Mesendoderm (in vitro differentiated cells): ENCODE measurements at regions not wholly inside any gene's neighbourhood (a gene's known extent, or its start where the extent isn't known, plus 50 kb on each side); places are given as distances from the start of the nearest gene placed in this dataset.

Experiments used
- DNase-seq: peaks from one replicate; pipeline ENCODE4 v3.0.0; 2013
- H2AK5ac ChIP-seq: 2 replicates; pipeline ENCODE4 v1.6.1; 2013; ENCODE audit warnings: low read length, inconsistent platforms
- H2BK120ac ChIP-seq: 2 replicates; pipeline ENCODE4 v1.6.1; 2013; ENCODE audit warnings: low read depth, mild to moderate bottlenecking, low read length, moderate library complexity, mixed read lengths
- H2BK15ac ChIP-seq: replicated peaks from 2 replicates; pipeline ENCODE4 v1.6.1; 2013; ENCODE audit warnings: low read depth, mild to moderate bottlenecking, moderate library complexity
- H2BK5ac ChIP-seq: 2 replicates; pipeline ENCODE4 v1.6.1; 2013; ENCODE audit warnings: low read length, inconsistent platforms
- H3K18ac ChIP-seq: 2 replicates; pipeline ENCODE4 v1.6.1; 2013; ENCODE audit warnings: mild to moderate bottlenecking, low read length, mixed read lengths
- H3K23ac ChIP-seq: one replicate; pipeline ENCODE4 v1.6.1; 2013; ENCODE audit warnings: low read length
- H3K27ac ChIP-seq: 2 replicates; pipeline ENCODE4 v1.5.1; 2013; ENCODE audit warnings: low read depth, mild to moderate bottlenecking, inconsistent platforms, low read length, moderate library complexity
- H3K27me3 ChIP-seq: 2 replicates; pipeline ENCODE4 v1.6.1; 2013; ENCODE audit warnings: low read length, control low read depth, mild to moderate bottlenecking, inconsistent platforms; ENCODE audit not compliant: insufficient read depth, poor library complexity
- H3K36me3 ChIP-seq: 2 replicates; pipeline ENCODE4 v1.6.1; 2013; ENCODE audit warnings: low read length, inconsistent platforms; ENCODE audit not compliant: control insufficient read depth, insufficient read depth
- H3K4ac ChIP-seq: one replicate; pipeline ENCODE4 v1.6.1; 2013; ENCODE audit warnings: low read depth, mild to moderate bottlenecking, low read length, moderate library complexity
- H3K4me1 ChIP-seq: 2 replicates; pipeline ENCODE4 v1.6.1; 2013; ENCODE audit warnings: low read depth, low read length, inconsistent platforms; ENCODE audit not compliant: control insufficient read depth
- H3K4me2 ChIP-seq: 2 replicates; pipeline ENCODE4 v1.6.1; 2013; ENCODE audit warnings: low read length
- H3K4me3 ChIP-seq: 2 replicates; pipeline ENCODE4 v1.5.1; 2013; ENCODE audit warnings: mild to moderate bottlenecking, low read length
- H3K56ac ChIP-seq: one replicate; pipeline ENCODE4 v1.6.1; 2013; ENCODE audit warnings: low read length
- H3K79me1 ChIP-seq: 2 replicates; pipeline ENCODE4 v1.6.1; 2013; ENCODE audit warnings: low read length, inconsistent platforms
- H3K79me2 ChIP-seq: 2 replicates; pipeline ENCODE4 v1.6.1; 2013; ENCODE audit warnings: mild to moderate bottlenecking, low read length; ENCODE audit not compliant: control insufficient read depth, insufficient read depth
- H3K9ac ChIP-seq: 2 replicates; pipeline ENCODE4 v1.6.1; 2013; ENCODE audit warnings: low read length, inconsistent platforms
- H4K5ac ChIP-seq: one replicate; pipeline ENCODE4 v1.6.1; 2013; ENCODE audit warnings: low read length
- H4K8ac ChIP-seq: one replicate; pipeline ENCODE4 v1.6.1; 2013; ENCODE audit warnings: low read depth, mild to moderate bottlenecking, control low read depth, low read length, moderate library complexity
- WGBS: extraction: QIAGEN DNeasy Blood & Tissue Kit; methylation state at CpG from one replicate; pipeline ENCODE4 v1.1.7; 2013; ENCODE audit warnings: low lambda C conversion rate, missing lambda C conversion rate; ENCODE audit not compliant: insufficient coverage; ENCODE audit errors: extremely low coverage; 5-methylcytosine and 5-hydroxymethylcytosine counted together

- Histone ChIP-seq H3K27ac (no peak overlapping the region), H4K5ac (no peak overlapping the region), H3K23ac (no peak overlapping the region), H3K79me2 (no peaks in the 10 kb centered on the region), H3K4me3 (no peak overlapping the region), H3K36me3 (no peaks in the 10 kb centered on the region), H3K4me2 (no peak overlapping the region), H3K79me1 (no peaks in the 10 kb centered on the region), H4K8ac (no peak overlapping the region), H2BK15ac (no peak overlapping the region), H3K4me1 (no peaks in the 10 kb centered on the region), H3K27me3 (no peaks in the 10 kb centered on the region), H3K56ac (no peak overlapping the region), H2BK120ac (no peak overlapping the region), H2AK5ac (no peak overlapping the region), H3K18ac (no peak overlapping the region), H3K9ac (no peak overlapping the region), H2BK5ac (no peak overlapping the region), H3K4ac (no peak overlapping the region)
- DNase-seq, result no peak
- WGBS, result 100% methylated on average over 1 of the region's 4 CpGs
Measured at GRCh38 chr4:186898367-186898766, 174.7 kb upstream of the FAT1 start.

GRCh38 chr4:186900232-186900900 is 176.7 kb upstream of the FAT1 start:
- Histone ChIP-seq H3K27me3 (no peaks in the 10 kb centered on the region), H4K8ac (no peak overlapping the region), H3K18ac (no peak overlapping the region), H3K4me2 (no peak overlapping the region), H3K4me3 (no peak overlapping the region), H2BK120ac (no peak overlapping the region), H3K4me1 (no peaks in the 10 kb centered on the region), H3K79me2 (no peaks in the 10 kb centered on the region), H2AK5ac (no peak overlapping the region), H3K56ac (no peak overlapping the region), H3K36me3 (no peaks in the 10 kb centered on the region), H2BK15ac (no peak overlapping the region), H2BK5ac (no peak overlapping the region), H3K27ac (no peak overlapping the region), H3K23ac (no peak overlapping the region), H3K79me1 (no peaks in the 10 kb centered on the region), H3K9ac (no peak overlapping the region), H3K4ac (no peak overlapping the region), H4K5ac (no peak overlapping the region)
- no peak for DNase-seq
- no CpG with 5 or more reads among the region's 9 CpGs for WGBS

- H2BK5ac ChIP-seq, result no peak overlapping the region
- no peak overlapping the region for H4K5ac ChIP-seq
- no peaks in the 10 kb centered on the region for H3K79me2 ChIP-seq
- no CpG with 5 or more reads among the region's 3 CpGs for WGBS
- H2BK15ac ChIP-seq, result no peak overlapping the region
- H4K8ac ChIP-seq, result no peak overlapping the region
- H3K79me1 ChIP-seq, result no peaks in the 10 kb centered on the region
- H3K4ac ChIP-seq, result no peak overlapping the region
- no peak overlapping the region for H3K23ac ChIP-seq
- no peak overlapping the region for H3K27ac ChIP-seq
- no peak overlapping the region for H3K9ac ChIP-seq
- H2AK5ac ChIP-seq, result no peak overlapping the region
- DNase-seq, result no peak
- H3K4me2 ChIP-seq, result no peak overlapping the region
- no peak overlapping the region for H3K56ac ChIP-seq
- H3K4me3 ChIP-seq, result no peak overlapping the region
- H3K4me1 ChIP-seq, result no peaks in the 10 kb centered on the region
- H3K36me3 ChIP-seq, result no peaks in the 10 kb centered on the region
- H3K18ac ChIP-seq, result no peak overlapping the region
- H3K27me3 ChIP-seq, result no peaks in the 10 kb centered on the region
- no peak overlapping the region for H2BK120ac ChIP-seq
Measured at GRCh38 chr4:186900984-186901383, 177.3 kb upstream of the FAT1 start.

- Histone ChIP-seq H3K79me1 (no peaks in the 10 kb centered on the region), H3K27ac (no peak overlapping the region), H2BK15ac (no peak overlapping the region), H4K8ac (no peak overlapping the region), H3K4me2 (no peak overlapping the region), H3K23ac (no peak overlapping the region), H3K18ac (no peak overlapping the region), H3K56ac (no peak overlapping the region), H3K4me3 (no peak overlapping the region), H2AK5ac (no peak overlapping the region), H2BK5ac (no peak overlapping the region), H4K5ac (no peak overlapping the region), H3K36me3 (no peaks in the 10 kb centered on the region), H3K4me1 (no peaks in the 10 kb centered on the region), H3K4ac (no peak overlapping the region), H3K9ac (no peak overlapping the region), H3K79me2 (no peaks in the 10 kb centered on the region), H3K27me3 (no peaks in the 10 kb centered on the region), H2BK120ac (no peak overlapping the region)
- WGBS, result no CpG with 5 or more reads among the region's 3 CpGs
- no peak for DNase-seq
Measured at GRCh38 chr4:186901850-186902249, 178.2 kb upstream of the FAT1 start.

GRCh38 chr4:186902361-186902760 is 178.7 kb upstream of the FAT1 start:
- H3K79me1 ChIP-seq, result no peaks in the 10 kb centered on the region
- H3K27ac ChIP-seq, result no peak overlapping the region
- no peak overlapping the region for H4K8ac ChIP-seq
- no peak overlapping the region for H2BK120ac ChIP-seq
- DNase-seq, result no peak
- no peak overlapping the region for H3K4me2 ChIP-seq
- H3K4me3 ChIP-seq, result no peak overlapping the region
- H3K56ac ChIP-seq, result no peak overlapping the region
- H4K5ac ChIP-seq, result no peak overlapping the region
- H3K9ac ChIP-seq, result no peak overlapping the region
- no CpG with 5 or more reads among the region's 4 CpGs for WGBS
- H3K23ac ChIP-seq, result no peak overlapping the region
- H3K4ac ChIP-seq, result no peak overlapping the region
- H3K27me3 ChIP-seq, result no peaks in the 10 kb centered on the region
- H3K18ac ChIP-seq, result no peak overlapping the region
- no peak overlapping the region for H2BK15ac ChIP-seq
- no peak overlapping the region for H2BK5ac ChIP-seq
- no peaks in the 10 kb centered on the region for H3K79me2 ChIP-seq
- no peaks in the 10 kb centered on the region for H3K36me3 ChIP-seq
- H3K4me1 ChIP-seq, result no peaks in the 10 kb centered on the region
- no peak overlapping the region for H2AK5ac ChIP-seq

GRCh38 chr4:186904101-186904500 is 180.4 kb upstream of the FAT1 start:
- no peak for DNase-seq
- no peaks in the 10 kb centered on the region for H3K27me3 ChIP-seq
- H2BK15ac ChIP-seq, result no peak overlapping the region
- H3K79me2 ChIP-seq, result no peaks in the 10 kb centered on the region
- H3K27ac ChIP-seq, result no peak overlapping the region
- no peak overlapping the region for H3K9ac ChIP-seq
- H3K36me3 ChIP-seq, result no peaks in the 10 kb centered on the region
- H2AK5ac ChIP-seq, result no peak overlapping the region
- H2BK120ac ChIP-seq, result no peak overlapping the region
- no peak overlapping the region for H4K8ac ChIP-seq
- H3K23ac ChIP-seq, result no peak overlapping the region
- no peak overlapping the region for H3K18ac ChIP-seq
- no peak overlapping the region for H3K56ac ChIP-seq
- no peaks in the 10 kb centered on the region for H3K4me1 ChIP-seq
- no peak overlapping the region for H2BK5ac ChIP-seq
- no peak overlapping the region for H4K5ac ChIP-seq
- no peaks in the 10 kb centered on the region for H3K79me1 ChIP-seq
- no peak overlapping the region for H3K4me2 ChIP-seq
- no peak overlapping the region for H3K4ac ChIP-seq
- WGBS, result no CpG with 5 or more reads among the region's 2 CpGs
- no peak overlapping the region for H3K4me3 ChIP-seq
